NCI-H226 (cell line): ENCODE measurements at regions not wholly inside any gene's neighbourhood (a gene's known extent, or its start where the extent isn't known, plus 50 kb on each side); places are given as distances from the start of the nearest gene placed in this dataset.

Experiments
- DNase-seq: peaks from one replicate; pipeline ENCODE4 v3.0.0-alpha.2; 2015

GRCh38 chr16:74094514-74094913 lies 202.1 kb upstream of the PSMD7 start:
- no peak for DNase-seq

GRCh38 chr16:74092336-74092735 lies 204.3 kb upstream of the PSMD7 start:
- DNase-seq, result no peak

GRCh38 chr16:74090871-74091270 lies 205.7 kb upstream of the PSMD7 start:
- no peak for DNase-seq

GRCh38 chr16:74083541-74083940 lies 213.1 kb upstream of the PSMD7 start:
- no peak for DNase-seq

- DNase-seq, result no peak
These were observed 216.3 kb upstream of the PSMD7 start for GRCh38 chr16:74080311-74080710.

DNA sequence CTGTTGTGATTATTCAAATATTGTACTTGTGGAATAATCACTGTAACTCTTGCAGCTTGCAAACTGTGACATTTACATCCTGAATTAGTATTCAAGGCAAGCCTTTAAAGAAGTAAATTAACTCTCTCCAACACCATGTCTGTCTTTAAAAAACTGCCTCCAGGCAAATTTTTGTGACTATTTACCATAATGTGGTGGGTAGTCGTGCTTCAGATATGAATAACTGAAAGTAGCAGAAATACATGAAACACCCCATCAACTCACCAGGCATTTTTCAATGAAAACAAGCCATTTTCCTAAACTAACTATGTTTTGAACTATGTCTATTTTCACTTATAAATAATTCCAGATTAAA lies 217.4 kb upstream of the PSMD7 start:
- no peak for DNase-seq

DNA sequence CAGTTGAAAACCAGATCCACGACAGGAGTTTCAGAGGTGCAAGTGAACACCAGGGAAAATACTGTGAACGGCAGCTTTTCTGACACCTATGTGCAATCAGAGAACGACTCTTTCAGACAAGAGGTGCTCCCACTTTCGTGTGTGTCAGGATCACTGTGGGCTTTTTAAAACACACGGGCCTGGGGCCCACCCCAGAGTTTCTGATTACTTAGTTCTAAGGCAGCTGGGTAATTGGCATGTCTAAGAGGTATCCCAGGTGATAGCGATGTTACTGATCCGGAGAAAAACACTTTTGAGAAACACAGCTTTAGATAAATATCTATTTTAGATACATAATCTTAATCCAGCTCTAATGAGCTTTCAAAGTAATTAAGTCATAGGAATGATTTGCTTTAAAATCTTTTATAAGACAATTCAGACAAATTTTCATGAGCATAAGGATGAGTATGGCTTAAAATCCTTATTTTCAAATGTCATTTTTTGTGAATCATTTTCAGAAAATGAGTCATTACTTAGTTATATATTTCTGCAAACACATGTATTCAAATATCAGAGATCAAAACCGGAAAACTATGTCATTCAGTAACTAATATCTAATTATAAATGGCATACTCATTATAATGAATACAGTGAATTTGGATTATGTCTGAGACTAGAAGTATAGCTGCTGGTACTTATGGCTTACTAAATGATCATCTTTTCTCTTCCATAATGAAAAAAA lies 217.9 kb upstream of the PSMD7 start:
- no peak for DNase-seq

DNA sequence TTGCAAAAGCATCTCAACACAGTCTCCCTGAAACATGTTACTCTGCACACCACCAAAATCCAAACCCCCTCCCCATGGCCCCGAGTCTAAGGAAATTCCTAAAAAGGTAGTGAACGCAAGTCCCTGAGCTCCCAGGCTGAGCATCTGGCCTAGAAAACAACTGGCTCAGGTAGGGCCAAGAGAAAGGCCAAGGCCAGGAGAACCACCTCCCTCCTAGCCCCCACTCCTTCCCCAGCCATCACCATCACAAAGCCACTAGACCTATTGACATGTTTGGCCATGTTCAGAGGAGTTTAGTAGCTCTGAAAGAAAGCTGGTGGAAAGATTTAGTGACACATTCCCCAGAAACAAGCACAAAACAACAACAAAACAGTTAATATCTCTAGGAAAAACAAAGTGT lies 220.0 kb upstream of the PSMD7 start:
- no peak for DNase-seq

DNA sequence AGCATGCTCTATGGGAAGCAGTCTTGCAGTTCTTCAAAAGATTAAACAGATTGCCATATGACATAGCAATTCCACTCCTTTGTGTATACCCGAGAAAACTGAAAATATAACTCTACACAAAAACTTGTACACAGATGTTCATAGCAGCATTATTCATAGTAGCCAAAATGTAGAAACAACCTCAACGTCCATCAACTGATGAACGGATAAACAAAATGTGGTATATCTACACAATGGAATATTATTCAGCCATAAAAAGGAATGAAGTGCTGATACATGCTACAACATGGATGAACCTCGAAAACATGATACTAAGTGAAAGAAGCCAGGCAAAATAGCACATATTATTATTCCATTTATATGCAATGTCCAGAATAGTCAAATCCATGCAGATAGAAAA lies 221.2 kb upstream of the PSMD7 start:
- no peak for DNase-seq

GRCh38 chr16:74073456-74073855 lies 223.2 kb upstream of the PSMD7 start:
- DNase-seq, result no peak

DNA sequence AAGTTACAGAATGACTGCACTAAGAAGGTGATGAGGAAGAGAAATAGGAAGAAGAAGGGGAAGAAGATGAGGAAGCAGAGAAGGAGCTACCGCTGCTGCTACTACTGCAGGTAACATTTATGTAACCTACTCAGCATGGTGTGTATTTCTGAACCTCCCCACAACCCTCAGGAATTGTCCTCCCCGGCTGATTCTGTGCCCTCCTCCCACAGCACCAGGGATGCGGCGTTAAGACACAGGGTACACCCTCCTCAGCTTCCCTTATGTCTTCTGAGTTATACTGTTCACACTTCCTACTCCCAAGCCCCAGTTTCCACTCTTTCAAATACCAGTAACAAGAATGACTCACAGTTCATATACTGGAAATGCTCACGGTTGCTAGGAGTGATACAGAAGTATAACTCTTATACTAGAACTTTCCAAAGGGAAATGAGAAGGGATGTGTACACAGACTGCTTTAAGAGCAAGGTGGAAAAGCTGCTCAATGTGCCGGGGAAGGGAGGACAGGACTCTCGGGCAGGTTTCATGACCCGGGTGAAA lies 224.5 kb upstream of the PSMD7 start:
- DNase-seq, result no peak

- no peak for DNase-seq
These were observed 226.4 kb upstream of the PSMD7 start for GRCh38 chr16:74070237-74070636.

- no peak for DNase-seq
These were observed 232.4 kb upstream of the PSMD7 start for GRCh38 chr16:74064120-74064735.

DNA sequence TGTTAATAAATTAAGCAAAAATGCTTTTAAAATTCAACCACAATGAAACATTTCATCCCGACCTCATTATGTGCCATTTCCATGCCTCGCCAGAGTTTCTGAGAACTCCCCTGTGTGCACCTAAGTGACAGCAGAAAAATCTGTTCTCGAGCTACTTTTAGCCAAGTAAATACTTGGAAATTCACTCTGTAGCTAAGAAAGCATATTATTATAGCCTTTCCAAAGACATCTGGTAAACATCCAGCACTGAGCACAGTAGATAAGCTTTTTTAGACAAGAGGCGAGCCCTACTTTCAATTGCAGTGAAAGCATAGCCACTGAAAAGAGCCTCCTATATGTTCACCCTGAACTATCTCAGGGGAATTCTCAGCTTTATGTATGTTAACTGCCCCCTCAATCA lies 242.8 kb upstream of the PSMD7 start:
- DNase-seq, result no peak

- DNase-seq, result no peak
These were observed 243.3 kb upstream of the PSMD7 start for GRCh38 chr16:74053312-74053711.

DNA sequence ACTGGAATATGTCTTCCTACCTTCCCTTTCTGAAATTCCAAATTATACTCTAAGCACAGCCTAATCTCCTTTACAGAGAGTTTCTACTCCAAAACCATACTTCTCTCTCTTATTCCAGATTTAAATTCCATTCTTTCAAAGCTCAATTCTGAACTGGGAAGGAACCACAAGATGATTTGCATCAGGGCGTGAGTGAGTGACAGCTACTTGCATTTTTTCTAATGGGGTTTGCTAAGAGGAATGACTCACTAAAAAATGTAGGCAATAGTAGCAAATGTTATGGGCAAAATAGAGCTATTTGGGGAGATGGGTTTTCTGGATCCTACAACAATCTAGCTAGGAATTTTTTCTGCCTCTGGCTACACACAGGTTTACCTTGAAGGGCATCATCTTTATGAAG lies 244.6 kb upstream of the PSMD7 start:
- no peak for DNase-seq

DNA sequence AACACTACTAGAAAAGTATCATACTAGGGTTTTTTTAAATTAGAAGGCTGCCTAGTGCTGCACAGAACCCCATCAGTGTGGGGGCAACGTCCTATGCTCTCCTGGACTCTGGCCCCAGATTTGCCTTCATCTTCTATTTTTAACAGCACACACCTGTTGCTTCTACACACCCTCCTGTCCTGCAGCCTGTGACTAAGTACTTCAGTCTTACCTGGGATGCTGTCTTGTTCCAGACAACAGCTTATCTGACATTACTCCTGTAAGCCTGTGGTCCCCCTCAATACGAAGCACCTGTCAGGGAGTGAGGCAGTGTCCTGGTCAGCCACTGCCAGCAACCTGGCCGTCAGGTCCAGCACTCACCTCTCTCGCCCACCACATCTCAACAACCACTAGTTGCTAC lies 247.6 kb upstream of the PSMD7 start:
- no peak for DNase-seq

DNA sequence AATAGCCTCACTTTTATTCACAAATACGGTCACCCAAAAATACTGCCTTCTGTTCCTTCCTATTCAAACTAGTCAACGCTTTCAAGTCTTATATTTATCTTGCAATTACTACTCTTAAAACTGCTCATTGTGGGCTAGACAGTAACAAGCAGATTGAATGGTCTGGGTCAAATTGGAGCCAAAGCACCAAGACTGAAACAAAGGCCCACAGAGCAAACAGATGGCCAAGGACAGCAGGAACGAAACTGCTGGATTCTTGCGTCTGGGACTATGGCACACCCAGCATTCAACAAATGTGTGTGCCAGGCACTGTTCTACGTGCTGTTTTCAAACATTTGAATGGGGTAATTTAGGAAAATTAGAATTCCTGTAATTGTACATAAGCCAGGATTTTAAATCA lies 250.1 kb upstream of the PSMD7 start:
- no peak for DNase-seq

DNA sequence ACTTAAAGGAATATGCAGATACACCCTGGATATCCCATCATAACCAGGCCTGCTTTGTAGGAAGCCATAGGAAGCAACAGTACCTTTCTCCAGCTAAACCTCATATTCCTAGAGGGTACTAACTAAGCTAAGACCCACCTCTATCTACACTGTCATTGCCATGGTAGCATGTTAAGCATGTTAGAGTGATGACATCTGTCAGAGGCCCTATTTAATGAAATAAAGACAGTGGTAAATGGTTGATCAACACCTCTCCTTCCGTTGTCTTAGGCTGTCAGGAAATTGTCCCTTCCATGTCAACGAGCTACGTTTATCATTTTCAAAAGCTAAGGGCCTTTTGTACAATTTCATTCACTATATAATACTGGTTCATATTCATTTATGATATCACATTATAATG lies 251.1 kb upstream of the PSMD7 start:
- DNase-seq, result no peak

- no peak for DNase-seq
These were observed 260.8 kb upstream of the PSMD7 start for GRCh38 chr16:74035816-74036215.

- no peak for DNase-seq
These were observed 261.8 kb upstream of the PSMD7 start for GRCh38 chr16:74034862-74035261.

DNA sequence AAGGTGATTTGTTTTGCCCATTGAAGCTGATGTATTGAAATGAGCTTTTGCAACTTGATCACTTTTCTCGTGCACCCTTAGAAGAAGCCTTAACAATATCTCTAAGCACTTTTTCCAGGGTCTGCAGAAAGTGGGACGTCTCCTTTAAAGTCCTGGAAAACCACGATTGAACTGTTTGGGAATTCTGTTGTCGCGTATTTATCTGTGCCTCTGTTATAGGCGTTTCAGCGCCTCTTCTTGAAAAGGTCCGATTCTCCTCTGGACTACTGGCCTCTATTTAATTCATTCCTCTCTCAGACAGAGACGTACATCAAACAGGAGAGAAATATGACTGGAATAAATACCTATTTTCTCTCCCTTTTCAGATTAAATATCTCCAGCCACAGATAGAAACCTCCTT lies 262.4 kb upstream of the PSMD7 start:
- DNase-seq, result no peak

GRCh38 chr16:74033441-74033995 lies 263.1 kb upstream of the PSMD7 start:
- no peak for DNase-seq

DNA sequence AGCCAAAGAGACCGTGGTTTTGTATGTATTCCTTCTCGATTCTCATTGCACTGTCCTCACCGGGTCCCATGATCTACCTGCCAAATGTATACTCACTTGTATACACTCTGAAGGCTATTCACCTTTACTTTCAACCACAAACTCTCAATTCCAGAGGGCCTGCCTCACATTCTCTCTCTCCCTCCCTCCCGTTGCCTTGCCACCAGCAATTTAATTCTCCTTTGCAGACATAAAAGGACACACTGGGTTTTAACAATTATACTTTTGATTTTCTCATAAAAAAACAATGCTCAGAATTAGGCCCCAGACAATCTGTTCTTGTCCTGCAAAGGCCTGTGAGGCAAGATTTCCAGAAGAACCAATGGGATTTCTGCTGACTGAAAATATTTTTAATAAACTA lies 265.1 kb upstream of the PSMD7 start:
- no peak for DNase-seq
